ENCODE measurements at regions not wholly inside any gene's neighbourhood (a gene's known extent, or its start where the extent isn't known, plus 50 kb on each side); places are given as distances from the start of the nearest gene placed in this dataset.

DNA sequence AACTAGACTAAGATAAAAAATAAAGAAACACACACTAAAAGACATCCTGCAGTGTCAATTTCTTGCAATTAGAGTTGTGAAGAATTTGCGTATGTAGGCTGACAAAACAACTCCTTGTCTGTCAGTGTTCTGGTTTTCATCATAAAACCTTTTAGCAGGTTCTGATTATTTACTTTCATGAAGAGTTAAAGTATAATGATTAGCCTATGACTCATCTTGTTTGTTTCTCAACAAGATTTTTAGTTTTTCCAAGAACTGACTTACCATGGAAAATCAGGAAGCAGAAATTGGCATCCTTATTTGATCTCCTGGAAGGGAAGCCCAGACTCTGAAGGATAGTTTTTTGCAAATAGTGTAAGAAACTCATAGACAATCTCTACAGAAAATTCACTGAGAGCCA, 848.7 kb upstream of the PCDH9 start (continued):
- TF ChIP-seq CHD7 (IDR thresholded peaks at IDR 0.05; ENCODE audit: insufficient replicate concordance, low read length) (no peak), KDM4A (IDR thresholded peaks at IDR 0.05; ENCODE audit: low read depth, low read length, severe bottlenecking) (no peak), SAP30 (IDR thresholded peaks at IDR 0.05; ENCODE audit: insufficient read depth, insufficient replicate concordance, low read length) (no peak), EZH2 (IDR thresholded peaks at IDR 0.05; ENCODE audit: low read depth, low read length, severe bottlenecking) (no peak), CHD2 (IDR thresholded peaks at IDR 0.05; ENCODE audit: low read length) (no peak), HDAC2 (IDR thresholded peaks at IDR 0.05; ENCODE audit: borderline replicate concordance in 1 of 2, low read depth in 2 of 2, low read length in 2 of 2) (no peak), SP2 (IDR thresholded peaks at IDR 0.05; ENCODE audit: low read length) (no peak), NANOG (IDR thresholded peaks at IDR 0.05; ENCODE audit: insufficient read depth, low read depth, low read length, poor library complexity, severe bottlenecking) (no peak), SIN3A (conservative IDR thresholded peaks at IDR 0.05 in 1 of 2, IDR thresholded peaks at IDR 0.05 in 1 of 2; ENCODE audit: low read depth in 1 of 2, low read length in 2 of 2) (no peak), SUZ12 (IDR thresholded peaks at IDR 0.05; ENCODE audit: low read length) (no peak), HDAC6 (IDR thresholded peaks at IDR 0.05; ENCODE audit: low read depth, low read length) (no peak)

Data from H1 (cell line).